Sciatic nerve (tissue), 2 donors: ENCODE measurements at regions not wholly inside any gene's neighbourhood (a gene's known extent, or its start where the extent isn't known, plus 50 kb on each side); places are given as distances from the start of the nearest gene placed in this dataset.

Experiments
- ATAC-seq: fragments of 200-7000 bp; cut with Tn5 transposase; one replicate; pipeline ENCODE4 v1.9.1; 2020; ENCODE audit warnings: mild to moderate bottlenecking, moderate library complexity
- DNase-seq: peaks from one replicate; pipeline ENCODE4 v3.0.0-alpha.2; 2020; ENCODE audit warnings: low spot score
- intact Hi-C: fragments of 100-400 bp; cut with DNase I; formaldehyde crosslinking; loops from one replicate; pipeline ENCODE4 v1.14.2; 2022
- donor health status: DM: no; HTN: no; CAD: no.
- donor health status: DM: no; HTN: no; CAD: no.

DNA sequence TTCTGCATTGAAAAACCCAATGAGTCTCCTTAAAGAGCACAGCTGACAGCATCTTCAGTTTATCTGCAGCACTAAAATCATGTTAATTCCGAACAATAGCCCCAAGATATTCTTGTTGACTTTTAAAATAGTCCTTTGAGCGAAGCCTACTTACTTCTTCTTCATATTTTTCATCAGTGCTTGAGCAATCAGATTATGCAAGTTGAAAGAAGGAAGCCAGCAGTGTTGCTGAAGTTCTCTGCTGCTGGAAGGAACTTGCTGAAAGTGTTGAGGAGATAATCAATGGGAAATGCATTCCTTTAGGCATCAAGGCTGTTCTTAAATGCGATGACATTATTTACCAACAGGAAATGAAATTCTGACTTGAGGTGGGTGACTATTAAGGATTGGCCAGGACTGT lies 105.9 kb upstream of the SNTG2 start:
- DNase-seq (no peak), ATAC-seq (no peak)
- intact Hi-C loops, result no loop called here

DNA sequence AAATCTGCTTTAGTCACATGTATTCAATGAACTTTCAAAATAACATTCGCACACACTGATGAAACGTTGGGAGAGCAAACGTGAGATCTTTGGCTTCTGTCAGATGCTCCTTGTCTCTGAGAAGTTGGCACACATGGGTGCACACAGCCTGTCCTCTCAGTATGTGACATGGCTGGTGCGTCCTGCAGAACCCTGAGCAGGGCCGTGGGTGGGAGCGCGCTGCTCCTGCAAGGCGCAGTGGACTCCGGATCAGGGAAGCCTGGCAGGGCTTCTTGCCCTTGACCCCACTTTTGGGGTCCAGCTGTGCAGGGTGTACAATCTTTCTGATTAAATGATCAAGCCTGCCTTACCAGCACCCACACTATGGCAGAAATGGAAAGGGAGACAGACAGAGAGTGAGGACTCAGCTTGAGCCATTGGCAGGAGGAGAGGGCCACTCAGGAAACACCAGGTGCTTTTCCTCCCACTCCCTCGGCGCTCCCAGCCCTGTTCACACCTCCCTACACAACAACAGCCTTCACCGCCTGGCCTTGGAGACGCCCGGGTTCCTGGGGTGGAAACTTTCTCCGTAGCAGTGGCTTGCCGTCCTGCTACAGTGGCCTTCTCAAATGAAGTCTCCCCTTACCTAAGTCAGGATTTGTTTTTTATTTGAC lies 108.4 kb upstream of the SNTG2 start:
- intact Hi-C loops, result no loop called here
- no peak for ATAC-seq
- no peak for DNase-seq

DNA sequence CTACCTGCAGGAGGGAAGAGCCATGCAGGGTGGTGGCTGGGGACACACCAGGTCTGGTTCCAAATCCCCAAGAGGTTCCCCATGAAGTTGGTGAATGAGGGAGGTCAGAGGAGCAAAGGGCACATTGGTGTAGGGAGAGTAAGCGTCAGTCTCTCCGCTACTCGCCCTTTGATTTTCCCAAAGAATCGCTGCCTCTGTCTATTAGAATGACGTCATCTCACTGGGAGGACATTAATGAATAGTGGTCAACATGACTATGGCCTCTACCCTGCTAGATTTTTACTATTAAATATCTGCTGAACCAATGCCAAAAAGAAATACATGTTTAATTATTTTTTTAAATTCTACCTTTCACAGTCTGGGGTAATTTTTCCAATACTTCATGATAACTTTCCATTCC lies 109.6 kb upstream of the SNTG2 start:
- intact Hi-C loops, result no loop called here
- ATAC-seq (no peak), DNase-seq (no peak)

DNA sequence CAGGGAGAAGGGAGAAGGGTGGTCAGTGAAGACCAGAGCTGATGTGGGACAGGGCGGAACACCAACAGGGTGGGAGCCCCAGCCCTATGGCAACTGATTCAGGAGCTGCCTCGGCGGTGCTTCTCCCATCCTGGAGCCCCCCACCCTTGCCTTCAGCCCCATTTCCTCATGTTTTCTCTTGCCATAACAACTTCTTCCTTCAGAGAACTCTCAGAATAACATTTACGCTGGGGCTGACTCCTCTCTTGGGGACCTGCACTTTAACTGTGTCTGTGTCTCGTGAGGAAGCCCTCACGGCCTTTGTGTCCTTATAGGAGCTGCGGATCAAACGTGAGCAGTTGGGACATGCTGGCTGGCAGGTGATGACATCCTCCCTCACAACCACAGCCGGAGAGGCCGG lies 116.4 kb upstream of the SNTG2 start:
- DNase-seq (no peak), ATAC-seq (no peak)
- intact Hi-C loops, result no loop called here

DNA sequence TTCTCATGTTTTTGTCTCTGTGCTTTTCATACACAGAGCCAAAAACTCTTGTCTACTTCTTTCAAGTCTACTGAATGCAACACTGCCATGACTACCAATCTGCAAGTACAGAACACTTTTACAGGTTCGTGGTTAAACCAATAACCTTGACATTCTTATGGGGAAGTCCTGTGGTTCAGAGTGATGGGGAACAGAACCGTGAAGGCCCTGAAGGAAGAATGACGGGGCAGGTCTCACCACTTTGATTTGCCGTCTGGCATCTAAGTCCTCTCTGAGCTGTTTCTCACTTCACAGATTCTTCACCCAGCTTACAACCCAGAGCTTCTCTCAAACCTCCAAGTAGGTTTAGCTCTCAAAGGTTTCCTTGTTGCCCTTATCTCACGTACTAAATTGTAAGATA lies 117.5 kb upstream of the SNTG2 start:
- no peak for DNase-seq
- ATAC-seq, result no peak
- intact Hi-C loops, result no loop called here

DNA sequence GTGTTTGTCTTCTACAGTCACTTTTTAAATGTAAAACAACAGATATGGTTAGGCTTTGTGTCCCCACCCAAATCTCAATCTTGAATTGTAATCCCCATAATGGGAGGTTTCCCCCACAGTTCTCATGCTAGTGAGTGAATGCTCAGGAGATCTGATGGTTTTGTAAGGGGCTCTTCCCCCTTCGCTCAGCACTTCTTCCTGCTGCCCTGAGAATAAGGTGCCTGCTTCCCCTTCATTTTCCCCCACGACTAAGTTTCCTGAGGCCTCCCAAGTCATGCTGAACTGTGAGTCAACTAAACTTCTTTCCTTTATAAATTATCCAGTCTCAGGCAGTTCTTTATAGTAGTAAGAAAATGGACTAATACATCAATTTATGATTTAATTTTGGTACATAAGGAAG lies 118.0 kb upstream of the SNTG2 start:
- intact Hi-C loops, result no loop called here
- DNase-seq, result no peak
- no peak for ATAC-seq

DNA sequence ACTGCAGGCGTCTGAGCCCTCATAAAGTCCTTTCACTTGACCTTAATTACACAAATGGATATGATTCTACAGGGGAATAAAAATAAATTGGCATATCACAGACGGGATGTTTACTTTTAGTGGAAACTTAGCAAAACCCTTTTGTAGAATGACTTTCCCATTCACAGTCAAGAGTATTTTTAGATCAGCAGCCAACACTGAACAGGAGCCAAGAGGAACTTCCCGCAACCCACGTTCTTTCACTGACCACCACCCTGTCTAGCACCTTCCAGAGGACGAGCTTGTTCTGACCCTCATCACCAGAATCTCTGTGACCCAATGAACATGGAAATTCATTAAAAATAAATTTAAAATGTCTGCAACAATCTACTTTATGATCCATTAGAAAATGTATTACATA lies 119.0 kb upstream of the SNTG2 start:
- intact Hi-C loops, result no loop called here
- peak; percentile 51 for ATAC-seq
- DNase-seq, result no peak

DNA sequence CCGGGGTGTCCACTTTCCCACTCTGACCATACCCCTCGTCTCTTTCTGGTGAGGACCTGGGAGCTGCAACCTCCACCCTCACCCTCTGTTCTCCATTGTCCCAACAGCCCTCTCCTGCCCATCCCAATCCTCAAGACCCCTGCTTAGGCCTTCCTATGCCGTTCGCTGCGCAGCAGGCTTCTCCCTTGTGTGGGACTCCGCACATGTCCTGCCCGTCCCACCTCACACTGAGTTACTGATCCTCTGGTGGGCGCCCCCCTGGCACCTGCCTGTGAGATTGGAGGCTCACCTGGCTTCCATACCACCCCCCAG lies 119.5 kb upstream of the SNTG2 start:
- DNase-seq, result no peak
- ATAC-seq, result no peak
- intact Hi-C loops, result no loop called here

DNA sequence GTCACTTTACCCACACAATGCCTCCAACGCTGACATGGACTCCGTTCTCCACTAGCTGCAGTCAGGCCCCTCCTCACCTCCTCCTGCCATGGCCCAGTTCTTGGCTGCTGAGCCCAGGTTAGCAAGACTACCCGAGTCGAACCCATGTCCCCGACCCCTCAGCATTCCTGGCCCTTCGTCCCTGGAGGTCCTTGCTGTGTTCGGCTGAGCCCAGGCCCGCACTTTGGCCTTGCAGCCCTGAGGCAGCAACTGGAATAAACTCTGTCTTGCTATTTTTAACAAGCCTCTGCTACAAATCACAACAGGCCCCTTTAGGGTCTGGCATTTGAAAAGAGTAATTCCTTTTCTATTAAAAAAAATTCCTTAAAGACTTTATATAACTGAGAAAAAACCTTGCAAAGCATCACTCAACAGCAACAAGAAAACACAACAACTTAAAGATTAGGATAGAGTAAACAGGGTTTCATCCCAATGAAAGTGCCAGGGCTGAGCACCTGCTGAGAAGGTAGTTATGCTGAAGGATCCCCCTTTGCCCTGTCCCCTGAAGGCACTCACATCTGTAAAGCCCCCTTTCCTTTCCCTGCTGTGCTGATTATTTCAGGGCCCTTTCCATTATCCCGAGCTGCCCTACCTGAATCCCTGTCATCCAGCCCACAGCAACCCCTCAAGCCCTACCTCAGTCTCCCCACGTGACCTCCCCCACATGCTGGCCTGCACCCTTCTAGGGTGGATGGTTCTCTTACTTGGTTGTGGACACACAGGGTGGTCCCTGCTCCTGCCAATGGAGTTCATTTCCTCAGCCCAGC lies 120.0 kb upstream of the SNTG2 start:
- DNase-seq, result no peak
- intact Hi-C loops, result no loop called here
- ATAC-seq, result no peak

DNA sequence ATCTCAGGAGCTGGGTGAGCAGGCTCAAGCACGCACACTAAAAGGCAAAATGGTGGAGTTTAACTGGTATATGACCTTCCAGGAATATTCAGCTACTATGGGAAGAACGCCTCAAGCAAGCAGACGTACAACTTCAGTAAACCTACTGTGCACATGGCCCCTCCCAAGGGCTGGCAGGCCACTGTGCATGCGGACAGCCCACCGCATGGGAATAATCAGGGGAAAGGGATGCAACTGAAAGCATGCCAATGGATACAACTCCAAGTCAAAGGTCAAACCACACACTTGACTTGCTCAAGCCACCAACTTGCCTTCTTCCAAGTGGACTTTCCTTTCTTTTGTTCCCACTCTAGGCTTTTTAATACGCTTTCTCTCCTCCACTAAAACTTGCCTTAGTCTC lies 121.6 kb upstream of the SNTG2 start:
- DNase-seq, result no peak
- ATAC-seq, result peak; percentile 61
- intact Hi-C loops, result no loop called here

DNA sequence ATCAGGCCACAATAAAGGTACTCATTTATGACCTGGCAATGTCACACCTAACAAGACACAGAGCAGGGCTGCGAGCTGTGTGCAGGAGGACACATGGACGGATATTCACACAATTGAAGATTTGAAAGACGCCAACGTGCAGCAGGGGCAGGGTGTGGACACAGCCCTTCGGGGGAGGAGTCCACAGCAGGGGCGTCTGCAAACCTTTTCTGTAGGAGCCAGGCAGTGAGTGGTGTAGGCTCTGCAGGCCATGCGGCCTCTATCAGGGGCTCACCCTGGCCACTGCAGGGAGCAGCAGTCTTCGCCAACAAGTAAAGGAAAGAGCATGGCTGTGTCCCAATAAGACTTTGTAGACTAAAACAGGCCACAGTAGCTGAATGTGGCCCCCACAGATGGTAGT lies 125.7 kb upstream of the SNTG2 start:
- intact Hi-C loops, result no loop called here
- DNase-seq, result no peak
- ATAC-seq, result no peak

DNA sequence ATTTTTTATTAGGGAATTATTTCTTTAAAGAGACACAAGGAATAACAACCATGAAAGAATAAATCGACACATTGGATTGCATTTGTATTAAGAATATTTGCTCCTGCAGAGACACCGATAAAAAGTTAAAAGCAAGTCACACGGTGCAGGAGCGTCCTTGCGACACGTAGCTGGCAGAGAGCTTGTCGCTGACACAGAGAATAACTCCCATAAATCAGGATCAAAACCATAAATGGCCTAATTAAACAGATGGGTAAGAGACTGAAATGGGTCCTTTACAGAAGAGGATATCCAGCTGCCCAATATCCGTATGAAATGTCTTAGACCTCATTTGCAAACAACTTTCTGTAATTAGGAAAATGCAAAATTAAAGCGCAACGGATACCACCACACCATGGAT lies 126.1 kb upstream of the SNTG2 start:
- DNase-seq, result no peak
- ATAC-seq, result no peak
- intact Hi-C loops, result no loop called here

DNA sequence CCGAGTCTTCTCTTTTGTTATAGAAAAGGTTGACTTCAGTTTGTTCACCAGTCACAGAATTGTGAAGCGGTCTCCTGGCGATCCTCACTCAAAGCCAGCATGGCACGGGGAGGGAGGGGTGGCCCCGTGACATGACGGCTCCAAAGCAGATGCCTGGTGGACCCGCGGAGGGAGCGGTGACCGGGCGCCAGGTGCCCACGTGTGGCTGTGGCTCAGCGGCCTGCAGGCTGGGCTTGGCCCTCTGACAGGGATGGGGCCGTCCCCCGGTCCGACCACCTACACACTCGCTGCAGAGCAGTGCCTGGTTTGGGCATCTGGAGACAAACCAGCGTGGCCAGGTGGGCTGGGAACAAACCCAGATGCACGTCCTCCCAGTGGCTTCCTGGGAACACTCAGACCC lies 129.1 kb upstream of the SNTG2 start:
- DNase-seq, result no peak
- intact Hi-C loops, result no loop called here
- ATAC-seq, result no peak

DNA sequence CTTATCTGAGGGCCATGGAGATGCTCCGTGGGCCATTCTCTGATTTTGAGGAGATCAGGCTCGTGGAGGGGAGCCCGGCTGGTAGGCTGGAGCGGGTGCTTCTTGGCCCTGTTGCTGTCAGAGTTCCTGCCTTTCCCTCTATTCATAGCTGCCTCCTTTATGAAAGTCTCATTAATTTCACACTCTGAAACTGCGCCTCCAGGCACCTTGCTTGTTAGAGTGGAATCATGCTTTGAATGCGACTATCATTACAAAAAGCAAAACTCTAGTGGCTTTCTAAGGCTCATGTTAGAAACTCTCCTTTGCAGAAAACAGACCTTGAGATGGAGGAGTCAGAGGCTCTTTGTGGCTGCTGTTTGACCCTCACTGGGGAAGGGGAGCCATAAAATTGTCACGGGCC lies 131.0 kb upstream of the SNTG2 start:
- ATAC-seq, result no peak
- intact Hi-C loops, result no loop called here
- no peak for DNase-seq

DNA sequence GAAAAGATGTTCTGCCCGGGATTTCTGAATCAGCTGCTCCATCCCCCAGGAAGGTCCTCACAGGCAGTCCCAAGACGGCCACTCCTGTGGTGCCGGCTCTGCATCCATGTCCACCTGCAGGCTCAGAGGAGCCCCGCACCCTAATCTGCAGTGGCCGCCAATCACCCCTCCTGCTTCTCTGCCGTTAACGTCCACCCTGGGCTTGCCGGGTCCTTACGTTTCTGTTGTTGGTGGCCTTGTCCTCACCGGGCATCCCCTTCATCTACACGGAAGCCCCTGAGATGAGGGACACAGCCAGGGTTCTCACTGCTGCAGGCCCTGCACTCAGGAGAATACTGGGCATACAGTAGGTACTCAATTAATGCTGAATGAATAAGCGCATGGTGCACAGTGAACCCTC lies 131.5 kb upstream of the SNTG2 start:
- ATAC-seq, result no peak
- intact Hi-C loops, result no loop called here
- DNase-seq, result no peak

DNA sequence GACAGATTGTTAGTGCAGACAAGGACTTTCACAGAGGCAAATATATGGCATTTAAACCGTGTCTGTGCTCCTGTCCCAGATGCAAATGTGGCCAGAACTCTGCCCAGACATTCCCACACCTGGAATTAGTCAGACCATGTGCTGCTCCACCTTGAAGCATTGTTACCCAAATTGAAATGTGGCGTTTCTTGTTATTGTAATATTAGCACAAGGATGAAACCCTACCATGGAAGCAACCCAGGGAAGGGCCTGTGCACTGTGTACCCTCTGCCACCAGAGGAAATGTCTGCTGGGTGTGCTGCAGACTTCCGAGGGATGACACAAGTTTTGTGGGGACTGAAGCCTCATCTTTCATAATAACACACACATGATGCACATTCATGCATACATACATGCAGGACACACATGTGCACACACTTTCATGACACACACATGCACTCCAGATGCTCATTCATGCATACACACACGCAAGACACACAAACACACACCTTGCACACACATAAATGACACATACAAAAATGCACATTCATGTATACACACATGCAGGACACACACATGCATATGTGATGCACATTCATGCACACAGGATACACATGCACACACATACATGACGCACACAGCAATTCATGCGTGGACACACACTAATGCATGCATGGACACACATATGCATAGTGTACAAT lies 133.2 kb upstream of the SNTG2 start:
- ATAC-seq (no peak), DNase-seq (no peak)
- intact Hi-C loops, result no loop called here

DNA sequence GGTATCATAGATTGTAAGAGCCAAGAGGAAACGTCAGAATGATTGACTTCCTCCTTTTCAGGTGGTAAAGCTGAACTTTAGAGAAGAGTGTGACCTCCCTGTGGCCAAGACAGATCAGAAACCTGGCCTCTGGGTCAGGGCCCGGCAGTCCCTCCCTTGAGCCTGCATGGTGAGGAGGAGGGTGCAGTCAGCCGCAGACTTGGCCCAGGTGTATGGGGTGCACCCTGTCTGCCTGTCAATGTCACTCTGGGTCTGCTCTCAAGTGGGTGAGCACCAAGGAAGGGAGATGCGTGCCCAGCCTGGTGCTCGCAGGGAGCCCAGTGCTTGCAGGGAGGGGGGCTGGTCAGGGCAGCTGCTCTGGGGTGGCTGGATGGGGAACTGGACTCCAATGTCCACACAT lies 134.4 kb upstream of the SNTG2 start:
- ATAC-seq (no peak), DNase-seq (no peak)
- intact Hi-C loops, result no loop called here

DNA sequence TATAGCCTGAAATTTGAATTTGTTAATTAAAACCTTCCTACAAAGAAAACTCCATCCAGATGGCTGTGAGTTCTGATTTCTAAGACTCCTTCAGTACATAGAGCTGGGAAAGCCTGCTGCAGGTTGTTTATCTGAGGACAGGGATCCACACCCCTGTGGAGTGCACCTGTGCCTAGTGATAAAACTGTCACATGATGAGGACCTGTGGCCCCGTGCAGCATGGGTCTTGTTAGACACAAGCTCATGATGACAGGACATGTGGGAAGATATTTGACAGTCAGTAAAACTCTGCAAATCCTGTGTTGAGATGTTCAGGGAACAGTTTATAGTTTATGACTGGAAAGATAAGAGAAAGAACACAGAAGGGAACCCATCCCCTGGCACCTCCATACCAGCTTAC lies 133.2 kb upstream of the TMEM18 start:
- DNase-seq (no peak), ATAC-seq (no peak)
- intact Hi-C loops, result no loop called here

DNA sequence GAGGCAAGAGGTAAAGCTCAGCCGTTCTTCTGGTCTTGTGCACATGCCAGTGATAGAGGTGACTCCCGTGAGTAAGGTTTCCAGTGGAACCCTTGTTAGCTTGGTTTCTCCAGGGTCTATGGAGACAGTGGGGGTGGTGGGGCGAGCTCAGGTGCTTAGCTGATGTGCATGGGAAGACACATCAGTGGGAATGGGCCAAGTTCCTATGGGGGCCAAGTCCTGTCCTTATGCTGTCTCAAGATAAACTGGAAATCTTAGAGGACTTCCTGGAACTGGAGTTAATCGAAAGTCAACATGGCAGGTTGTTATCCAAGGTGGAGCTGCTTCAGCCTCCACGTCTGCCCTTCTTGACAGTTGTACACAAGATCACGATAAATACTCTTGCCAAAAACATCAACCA lies 130.1 kb upstream of the TMEM18 start:
- DNase-seq (no peak), ATAC-seq (no peak)

DNA sequence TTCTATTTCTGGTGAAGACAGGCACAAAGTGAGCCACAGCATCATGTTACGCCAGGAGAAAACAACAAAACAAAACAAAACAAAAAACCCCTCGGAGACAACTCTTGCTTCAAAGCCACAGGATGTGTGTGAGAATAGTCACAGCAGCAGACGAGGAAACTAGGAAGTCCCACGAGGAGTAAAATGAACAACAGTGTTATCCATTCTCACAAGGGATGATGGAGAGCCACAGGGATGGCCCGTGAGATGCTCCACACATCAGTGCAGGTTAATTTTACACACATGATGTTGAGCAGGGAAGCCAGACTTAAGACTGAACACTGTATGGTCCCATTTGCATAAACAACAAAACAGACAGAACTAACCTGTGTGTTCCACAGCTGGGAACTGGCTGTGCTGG lies 128.5 kb upstream of the TMEM18 start:
- intact Hi-C loops, result no loop called here
- DNase-seq (no peak), ATAC-seq (no peak)

More for the DNA sequence above, 130.1 kb upstream of the TMEM18 start:
- intact Hi-C loops, result no loop called here

DNA sequence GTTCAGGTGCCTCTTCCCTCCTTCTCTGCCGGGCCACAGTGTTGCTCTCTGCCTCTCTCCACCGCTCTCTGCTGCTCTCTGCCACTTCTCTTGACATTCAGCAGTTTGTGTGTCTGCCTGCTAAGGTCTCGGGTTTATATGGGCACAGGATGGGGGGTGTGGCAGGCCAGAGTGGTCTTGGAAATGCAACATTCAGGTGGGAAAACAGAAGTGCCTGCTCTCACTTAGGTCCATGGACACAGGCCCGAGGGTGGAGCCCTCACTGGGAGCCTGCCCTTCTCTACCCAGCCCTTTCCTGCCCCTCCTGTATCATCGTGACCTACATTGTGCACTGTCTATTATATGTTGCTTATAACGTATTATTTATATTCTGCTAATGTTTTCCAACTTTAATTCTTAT lies 120.8 kb upstream of the TMEM18 start:
- intact Hi-C loops, result no loop called here
- DNase-seq (no peak), ATAC-seq (no peak)
